NCI-H1694 (cell line): ENCODE measurements at regions not wholly inside any gene's neighbourhood (a gene's known extent, or its start where the extent isn't known, plus 50 kb on each side); places are given as distances from the start of the nearest gene placed in this dataset.
"Not testable (repeated sequence)": the region's sequence is repeated elsewhere in the genome, so short reads cannot be mapped to it uniquely, and the experiment has no call there.

Experiments used
- DNase-seq: peaks from one replicate; lab custom pipeline; 2025; lab: John Stamatoyannopoulos, UW

DNA sequence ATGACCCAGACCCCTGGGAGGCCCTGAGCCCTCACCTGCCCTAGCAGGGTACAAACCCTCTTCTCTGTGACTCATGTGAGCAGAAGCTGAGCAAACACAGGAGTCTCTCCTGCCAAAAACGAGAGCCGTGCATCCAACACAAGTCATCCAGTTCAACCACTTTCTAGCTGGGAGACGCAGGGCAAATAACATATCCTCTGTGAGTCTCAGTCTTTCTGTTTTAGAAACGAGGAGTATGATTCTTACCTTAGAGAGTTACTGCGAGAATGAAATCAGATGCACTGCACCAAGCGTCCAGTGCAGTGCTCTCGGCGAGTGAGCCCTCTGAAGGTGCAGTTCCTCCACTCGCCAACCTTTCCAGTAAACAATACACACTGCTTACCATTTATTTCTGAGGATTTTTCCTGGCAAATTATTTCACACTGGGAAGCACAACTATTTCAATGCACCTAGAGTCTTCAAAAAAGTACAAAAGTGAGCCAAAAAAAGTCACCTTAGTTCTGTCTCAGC is 331.8 kb upstream of the MYT1L start:
- DNase-seq = no peak

DNA sequence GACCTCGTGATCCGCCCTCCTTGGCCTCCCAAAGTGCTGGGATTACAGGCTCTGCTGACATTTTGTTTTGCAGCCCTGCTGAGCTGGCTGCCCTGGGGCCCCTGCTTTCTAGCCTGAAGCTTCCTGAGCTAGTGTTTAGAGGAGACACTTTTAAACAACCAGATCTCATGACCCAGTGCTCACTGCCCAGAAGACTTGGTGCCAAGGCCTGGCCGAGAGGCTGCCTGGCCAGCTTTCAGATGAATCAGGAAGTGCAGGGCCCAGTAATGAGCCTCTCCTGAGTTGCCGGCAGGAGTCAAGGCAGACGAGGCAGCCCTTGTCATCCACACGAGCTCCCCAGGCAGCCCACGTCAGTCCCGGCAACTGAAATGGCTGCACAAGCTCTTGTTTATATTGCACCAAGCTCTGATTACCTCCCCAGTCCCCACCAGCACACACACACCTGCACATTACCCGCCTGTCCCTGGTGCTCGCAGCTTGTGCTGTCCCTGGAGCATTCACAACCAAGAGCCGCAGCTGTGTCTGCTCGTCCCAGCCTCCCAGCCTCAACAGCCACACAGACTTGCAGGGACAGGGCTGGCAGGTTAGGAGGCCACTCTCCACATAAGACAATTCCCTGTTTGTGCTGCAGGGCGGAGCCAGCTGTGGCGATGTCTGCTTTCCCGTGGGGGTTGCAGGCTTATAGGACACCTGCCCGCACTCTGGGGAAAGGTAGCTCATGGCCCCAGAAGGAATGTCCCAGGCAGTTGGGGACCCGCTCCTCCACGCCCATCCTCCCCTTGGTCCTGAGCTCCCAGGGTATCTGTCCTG is 331.2 kb upstream of the MYT1L start:
- no peak for DNase-seq

DNA sequence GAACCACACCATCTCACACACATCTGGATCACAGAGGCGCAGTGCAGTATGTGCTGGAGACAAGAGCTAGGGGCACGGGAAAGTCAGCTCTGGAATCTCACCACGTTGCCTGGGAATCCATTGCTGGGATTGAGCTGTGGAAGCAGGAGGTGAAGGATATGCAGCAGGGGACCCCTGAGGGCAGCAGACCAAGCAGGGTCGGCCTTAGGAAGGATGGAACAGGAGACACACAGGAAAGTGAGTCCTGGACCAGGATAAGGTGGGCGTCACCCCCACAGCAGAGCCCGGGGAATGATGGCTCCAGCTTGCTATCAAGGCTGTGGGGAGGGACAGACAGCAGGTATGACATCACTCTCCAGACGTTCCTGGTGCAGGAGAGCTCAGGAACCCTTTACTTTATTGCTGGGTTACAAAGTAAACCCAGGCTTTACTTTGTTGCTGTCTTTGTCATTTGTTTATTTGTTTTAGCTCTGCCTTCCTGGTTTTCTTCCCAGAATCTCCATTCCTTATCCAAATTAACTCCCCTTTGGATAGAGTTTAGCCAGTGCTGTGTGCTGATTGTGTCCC is 329.8 kb upstream of the MYT1L start:
- no peak for DNase-seq

DNA sequence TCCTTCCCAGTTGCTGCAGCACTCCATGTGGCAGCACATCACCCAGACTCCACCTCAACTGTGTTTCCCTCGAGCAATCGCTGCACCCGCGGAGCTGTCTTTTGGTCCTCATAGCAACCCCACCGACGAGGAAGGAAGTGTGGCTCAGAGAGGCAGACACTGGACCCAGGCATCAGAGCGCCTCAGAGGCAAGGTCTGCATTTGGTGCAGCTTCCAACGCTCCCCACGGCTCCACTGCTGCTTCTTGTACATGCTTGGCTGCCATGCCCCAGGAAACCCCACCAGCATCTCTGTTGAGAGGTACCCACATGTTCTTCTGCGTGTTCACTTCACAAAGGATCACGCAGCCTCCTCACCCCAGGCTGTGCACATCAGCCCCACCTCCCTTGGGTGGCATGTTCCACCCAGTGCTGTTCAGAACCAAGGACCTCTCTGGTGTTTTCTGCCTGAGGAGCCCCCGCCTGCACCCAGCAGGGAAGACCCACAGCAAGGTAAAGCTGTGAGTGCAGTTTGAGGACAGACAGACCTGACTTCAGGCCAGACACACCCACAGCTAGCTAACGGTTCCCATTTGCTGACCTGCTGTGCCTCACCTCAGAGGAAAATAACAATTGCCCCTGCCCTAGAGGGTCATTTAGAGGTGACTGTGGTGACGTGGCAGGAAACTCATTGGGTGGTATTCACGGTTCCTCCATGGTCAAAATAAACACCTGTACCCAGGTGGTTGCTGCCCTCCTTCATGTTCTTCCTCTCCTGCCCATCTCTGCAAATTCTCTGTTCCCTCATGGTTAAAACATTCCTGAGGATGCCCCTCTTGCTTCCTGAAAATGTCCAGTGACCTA is 326.3 kb upstream of the MYT1L start:
- no peak for DNase-seq

DNA sequence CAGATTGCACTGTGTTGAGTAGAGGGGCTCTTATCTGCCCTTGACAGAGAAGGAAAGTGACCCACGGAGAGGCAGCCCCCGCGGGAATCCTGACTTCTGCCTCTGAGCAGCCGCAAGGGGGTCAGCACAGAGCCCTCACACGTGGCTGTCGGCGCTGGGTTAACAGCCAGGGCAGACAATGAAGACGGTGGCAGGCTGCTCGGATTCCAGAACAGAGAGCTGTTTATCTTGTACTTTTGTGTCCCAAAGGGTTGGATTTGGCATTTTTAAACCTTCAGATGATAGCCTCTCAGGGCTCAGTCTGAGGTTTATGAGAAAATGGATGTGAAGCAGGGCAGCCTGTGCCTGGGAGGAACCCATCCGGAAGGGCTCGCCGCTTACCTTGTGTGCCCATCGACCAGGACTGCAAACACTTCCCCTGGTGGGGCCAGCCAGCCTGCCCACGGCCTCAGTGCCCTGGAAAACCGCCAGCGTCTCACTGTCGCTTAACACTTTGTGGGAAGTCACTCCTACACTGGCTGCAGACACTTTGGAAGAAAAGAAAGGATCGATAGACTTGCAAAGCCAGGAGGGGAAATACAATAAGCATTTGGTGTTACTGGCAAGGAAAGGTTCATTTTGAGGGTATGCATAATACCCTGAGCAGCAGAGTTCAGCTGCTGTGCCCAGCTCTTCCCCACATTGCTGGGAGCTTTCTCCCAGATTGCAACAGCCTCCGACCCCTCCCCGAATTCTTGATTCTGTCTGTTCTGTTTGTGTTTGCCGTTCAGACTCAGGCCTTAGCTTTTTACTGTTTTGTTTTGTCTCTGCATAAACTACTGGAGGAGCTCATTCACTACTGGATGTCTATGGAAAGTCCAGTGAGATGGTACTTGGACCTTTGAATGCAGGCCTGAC is 325.3 kb upstream of the MYT1L start:
- no peak for DNase-seq

DNA sequence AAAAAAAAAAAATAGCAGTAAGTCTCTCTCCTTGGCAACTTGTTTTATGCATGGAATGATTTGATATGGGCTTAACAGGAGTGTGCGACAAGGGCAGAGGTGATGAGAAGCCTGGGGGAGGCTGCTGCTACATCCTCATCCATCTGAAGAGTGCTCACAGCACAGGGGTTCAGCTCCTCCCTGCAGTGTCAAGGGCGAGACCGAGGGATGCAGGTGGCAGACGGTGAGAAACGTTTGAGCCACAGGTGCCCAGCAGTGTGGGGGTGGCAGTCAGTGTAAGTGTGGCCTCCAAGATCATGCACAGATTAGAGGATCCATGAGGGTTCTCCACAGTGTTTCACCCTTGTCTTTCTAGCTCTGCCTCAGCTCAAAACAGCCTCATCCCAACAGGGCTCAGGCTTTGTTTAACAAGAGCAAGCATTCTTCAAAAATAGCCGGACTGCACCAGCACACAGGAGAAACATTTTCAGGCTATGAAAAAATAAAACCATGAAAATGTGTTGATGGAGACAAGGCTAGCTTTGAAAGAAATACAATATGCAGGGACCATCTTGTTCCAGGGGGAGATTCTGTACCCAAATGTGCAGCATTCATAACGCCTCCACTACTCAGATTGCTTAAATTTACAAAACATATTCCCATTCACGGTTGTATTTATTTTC is 324.5 kb upstream of the MYT1L start:
- no peak for DNase-seq

DNA sequence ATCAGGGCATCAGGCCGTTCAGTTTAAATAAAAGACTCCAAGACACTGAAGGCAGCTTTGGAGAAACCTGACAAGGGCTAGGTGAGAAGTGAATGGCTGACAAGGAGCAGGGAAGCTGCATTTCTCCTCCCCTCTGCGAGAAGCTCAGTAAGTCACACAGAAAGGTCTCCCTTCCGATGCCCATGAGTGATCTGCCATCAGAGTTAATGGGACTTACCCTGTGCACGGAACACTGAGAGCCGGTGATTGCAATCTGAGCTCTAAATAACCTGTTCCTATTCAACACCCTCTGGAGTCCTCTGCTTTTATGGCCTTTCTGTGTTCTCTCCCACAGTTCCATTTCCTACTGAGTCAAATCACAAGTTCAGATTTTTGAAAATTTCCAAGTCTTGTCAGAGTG is 322.2 kb upstream of the MYT1L start:
- no peak for DNase-seq

DNA sequence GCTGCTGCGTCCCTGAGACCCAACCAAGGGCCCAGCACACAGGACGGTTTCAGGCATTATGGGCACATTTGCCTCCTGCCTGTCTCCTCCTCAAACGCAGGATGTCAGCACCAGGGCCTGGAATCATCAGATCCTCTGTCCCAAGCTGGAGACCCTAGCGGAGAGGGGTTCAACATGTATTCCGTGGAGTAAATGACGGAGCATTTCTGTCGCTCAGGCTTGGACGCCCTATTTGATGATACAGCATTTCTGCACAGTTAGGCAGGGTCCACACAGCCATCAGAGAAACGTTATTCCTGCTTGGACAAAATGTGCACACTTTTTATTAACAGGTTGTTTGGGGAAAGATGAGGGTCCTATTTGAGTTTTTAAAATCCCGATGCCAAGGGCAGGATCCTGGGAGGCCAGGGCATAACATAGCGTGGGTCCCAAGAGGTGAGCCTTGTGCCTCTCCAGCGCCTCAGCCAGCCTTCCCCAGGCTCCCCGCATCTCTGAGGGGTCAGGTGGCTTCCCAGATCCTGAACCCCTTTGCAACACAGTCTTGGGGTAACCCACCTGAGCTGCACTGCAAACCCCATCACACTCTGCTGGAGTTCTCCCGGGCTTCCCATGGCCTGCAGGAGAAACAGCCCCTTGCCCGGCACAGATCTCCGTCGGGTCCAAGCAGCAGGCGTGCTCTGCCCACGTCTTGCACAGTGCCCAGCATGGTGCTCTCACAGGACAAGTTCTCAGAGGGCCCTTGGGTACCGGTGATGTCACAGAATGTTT is 319.7 kb upstream of the MYT1L start:
- no peak for DNase-seq

DNA sequence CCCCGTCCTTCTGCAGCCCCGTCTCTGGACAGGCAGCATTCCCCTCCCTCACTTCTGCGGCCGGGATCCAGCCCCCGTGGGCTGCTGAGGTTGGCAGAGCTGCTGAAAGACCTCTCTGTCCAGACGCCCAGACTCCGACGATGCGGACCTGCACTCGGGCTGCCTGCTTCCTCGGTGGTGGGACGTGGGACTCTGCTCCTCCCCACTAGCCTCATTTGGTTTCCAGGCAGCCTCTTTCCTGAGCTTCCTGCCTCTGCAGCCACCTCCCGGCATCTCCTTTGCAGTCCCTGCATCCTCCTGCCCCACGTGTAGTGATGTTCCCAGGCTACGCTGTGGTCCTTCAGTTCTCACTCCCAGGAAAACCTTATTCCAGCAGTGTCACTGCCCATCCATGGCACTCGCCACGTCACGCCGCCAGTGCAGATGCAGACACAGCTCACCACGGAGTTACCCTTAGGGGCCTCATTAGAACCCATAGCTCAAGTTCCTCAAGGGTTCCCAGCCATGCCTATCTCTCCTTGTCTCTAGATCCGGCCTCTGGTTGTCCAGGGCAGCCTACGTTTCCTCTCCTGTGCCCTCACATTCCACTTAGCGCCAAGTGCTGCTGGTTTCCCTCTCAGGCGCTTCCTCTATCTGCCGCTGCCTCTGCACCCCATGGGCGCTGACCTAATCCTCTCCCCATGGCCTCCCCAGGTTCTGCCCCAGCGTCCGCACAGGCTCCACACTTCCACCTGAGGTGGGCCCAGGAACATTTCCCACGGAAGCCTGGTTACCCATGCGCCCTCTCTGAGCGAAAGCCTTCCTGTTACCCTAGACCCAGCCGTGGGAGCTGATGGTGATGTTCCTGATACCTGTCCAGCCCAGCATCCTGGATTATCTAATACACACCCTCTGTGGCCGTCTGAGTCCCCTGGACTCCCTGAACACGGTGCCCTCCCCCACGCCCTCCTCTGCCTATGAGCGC is 318.3 kb upstream of the MYT1L start:
- no peak for DNase-seq

DNA sequence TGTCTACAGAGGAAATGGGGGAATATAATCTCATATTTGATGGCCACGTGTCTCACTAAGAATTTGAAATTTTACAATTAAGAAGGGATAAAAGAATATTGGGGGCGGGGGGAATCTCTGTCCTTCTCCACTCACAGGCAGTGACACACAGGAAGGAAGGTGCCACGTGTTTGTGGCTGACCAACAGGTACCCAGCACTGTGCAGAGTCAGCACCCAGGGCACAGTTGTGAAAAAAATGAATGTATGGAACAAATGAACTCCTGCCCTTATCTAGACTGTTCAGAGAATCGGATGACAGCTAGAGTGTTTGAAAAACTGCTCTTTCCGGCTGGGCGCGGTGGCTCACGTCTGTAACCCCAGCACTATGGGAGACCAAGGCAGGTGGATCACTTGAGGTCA is 317.0 kb upstream of the MYT1L start:
- DNase-seq = no peak

DNA sequence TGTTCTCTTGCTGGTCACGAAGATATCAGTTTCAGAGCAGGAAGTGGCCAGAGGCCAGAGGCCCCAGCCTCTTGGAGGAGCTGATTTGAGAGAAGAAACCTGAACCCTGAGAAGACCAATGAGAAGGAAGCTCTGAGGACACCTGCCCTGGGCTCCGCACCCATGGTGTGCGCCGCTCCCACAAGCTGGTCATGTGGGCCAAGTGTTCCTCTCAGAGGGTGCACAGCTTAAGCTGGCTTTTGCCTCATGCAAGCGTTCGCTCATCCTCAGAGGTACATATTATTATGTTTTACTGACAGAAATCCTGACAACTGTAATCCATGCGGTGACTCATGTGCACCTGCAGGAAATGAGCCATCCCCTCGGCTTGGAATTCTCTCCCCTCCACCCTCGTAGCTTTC is 316.1 kb upstream of the MYT1L start:
- DNase-seq = no peak

DNA sequence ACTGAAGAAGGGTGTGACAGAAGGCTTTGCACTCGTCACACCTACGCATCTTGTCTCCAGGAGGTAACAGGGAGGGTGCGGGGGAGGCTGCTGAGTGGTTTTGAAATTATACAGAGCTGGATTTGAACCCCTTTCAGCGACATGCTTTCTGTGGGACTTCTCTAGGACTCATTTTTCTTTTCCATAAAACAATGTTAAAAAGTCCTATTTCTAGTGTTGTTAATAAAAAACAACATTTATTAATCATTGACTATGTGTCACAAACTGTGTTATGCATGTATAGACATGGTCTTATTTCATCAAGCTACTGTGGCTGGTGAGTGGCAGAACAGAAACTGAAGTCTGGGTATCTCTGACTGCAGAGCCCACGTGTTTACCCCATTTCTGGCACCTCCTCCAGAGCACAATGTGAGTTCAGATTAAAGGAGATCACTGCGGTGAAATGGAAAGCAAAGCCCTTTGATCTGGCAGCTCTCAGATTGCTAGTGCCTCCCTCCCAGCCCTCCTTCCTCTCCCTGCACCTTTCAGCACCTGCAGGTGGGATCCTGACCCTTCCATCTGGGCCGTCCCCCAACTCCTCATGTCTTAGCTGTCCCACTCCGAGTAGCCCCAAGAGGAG is 315.5 kb upstream of the MYT1L start:
- DNase-seq = no peak

DNA sequence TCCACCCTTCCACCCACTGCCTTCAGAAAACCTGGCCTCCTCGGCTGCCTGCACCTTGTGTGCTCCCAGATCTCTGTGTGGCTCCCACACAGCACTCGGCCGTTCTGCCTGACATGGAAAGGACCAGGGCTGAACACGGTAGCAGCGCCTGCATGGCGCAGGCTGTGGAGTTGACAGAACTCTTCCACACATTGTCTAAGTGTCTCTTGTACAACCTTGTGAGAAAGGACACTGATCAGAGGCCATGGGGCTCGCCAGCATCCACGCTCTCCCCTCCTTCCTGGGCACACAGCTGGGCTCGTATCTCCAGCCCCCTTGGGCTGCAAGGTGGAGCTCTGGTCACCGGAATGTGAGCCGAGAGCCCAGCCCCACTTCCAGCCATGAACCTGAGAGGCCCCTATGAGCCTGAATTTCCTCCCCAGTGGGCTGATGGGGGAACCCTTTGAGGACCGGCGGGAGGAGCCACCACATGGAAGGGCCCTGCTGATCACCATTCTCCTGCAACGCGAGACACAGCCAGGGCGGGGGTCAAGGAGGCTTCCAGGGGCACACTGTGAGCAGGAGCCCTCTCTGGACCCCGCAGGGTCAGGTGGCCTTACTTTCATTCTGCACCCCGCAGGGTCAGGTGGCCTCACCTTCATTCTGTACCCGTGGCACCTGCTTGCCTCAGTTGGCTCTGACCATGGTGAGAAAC is 314.2 kb upstream of the MYT1L start:
- no peak for DNase-seq

DNA sequence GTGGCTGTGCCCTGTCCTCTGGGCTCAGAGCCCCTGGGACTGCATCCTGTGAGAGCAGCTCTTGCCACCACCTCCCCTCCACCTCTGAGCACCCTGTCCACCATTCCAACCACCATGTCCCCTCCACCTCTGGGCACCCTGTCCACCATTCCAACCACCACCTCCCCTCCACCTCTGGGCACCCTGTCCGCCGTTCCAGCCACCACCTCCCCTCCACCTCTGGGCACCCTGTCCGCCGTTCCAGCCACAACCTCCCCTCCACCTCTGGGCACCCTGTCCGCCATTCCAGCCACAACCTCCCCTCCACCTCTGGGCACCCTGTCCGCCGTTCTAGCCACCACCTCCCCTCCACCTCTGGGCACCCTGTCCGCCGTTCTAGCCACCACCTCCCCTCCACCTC is 313.7 kb upstream of the MYT1L start:
- not testable (repeated sequence) for DNase-seq

DNA sequence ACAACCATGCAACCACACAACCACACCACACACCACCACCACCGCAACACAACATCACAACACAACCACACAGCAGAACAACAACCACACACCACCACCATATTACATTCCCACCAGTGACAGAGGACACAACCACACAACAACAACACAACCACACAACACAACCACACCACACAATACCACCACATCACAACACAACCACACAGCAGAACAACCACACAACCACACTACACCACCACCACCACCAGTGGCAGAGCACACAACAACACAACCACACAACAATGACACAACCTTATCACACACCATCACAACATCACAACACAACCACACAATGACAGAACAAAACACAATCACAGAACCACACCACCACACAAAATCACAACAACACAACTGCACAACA is 313.0 kb upstream of the MYT1L start:
- DNase-seq = no peak

DNA sequence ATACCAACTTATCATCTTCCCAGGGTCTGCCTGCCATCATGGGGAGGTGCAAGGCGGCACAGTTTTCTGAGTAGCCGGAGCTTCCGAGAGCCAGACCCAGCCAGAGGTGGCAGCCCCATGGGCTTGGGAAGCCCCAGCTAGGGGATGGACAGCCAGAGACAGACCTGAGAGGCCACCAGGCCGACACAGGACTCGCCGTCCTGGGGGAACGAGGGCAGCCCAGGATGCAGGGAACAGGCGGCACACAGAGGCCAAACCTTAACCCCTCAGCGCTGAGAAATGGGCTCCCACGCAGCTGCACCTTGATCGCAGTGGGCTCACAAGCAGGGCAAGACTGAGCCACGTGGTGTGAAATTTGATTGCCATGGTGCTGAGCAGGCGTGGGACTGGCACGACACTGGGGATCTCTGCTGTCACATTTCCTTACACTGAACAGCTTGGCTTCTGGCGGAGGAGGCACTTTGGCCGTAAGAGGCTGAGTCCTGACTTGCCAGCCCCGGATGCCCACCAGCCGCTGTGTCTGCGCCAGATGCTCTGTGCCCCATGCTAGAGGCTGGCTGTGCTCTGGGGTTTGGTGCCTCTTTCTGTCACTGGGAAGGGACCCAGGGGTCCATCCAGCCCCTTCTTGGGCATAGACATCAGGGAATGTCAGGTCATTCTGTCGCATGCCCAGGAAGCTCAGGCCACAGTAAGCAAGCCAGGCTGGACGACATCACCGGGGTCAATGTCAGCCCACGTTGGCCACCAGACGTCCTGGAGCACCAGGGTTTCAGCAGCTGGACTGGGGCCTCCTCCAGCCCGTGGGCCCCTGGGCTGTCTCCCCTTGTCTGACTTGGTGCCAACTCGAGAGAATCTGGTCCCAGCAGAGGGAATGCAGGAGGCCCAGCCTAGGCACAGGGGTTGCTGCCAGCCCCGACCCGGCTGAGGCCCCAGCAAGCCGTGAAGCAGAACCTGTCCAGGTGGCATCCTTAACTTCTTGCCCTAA is 312.1 kb upstream of the MYT1L start:
- DNase-seq = peak; percentile 30
